Fibroblast of lung (primary cell): ENCODE measurements at regions not wholly inside any gene's neighbourhood (a gene's known extent, or its start where the extent isn't known, plus 50 kb on each side); places are given as distances from the start of the nearest gene placed in this dataset.

Experiments
- DNase-seq, 2 donors: peaks; one replicate each; pipeline versions ENCODE4 v3.0.0 to v3.0.0-alpha.2; 2010; ENCODE audit warnings: low read depth in 2 of 2
- H2AFZ ChIP-seq: 2 replicates; pipeline ENCODE4 v1.5.1; 2012; ENCODE audit warnings: low read length, control low read depth, inconsistent platforms
- H3K27ac ChIP-seq: 2 replicates; pipeline ENCODE4 v1.5.1; 2011; ENCODE audit warnings: low read length, control low read depth; ENCODE audit not compliant: insufficient read depth
- H3K27me3 ChIP-seq: 2 replicates; pipeline ENCODE4 v1.5.1; 2011; ENCODE audit warnings: mild to moderate bottlenecking, low read length; ENCODE audit not compliant: control insufficient read depth, insufficient read depth
- H3K36me3 ChIP-seq: 2 replicates; pipeline ENCODE4 v1.5.1; 2011; ENCODE audit warnings: low read length; ENCODE audit not compliant: control insufficient read depth, insufficient read depth
- H3K4me1 ChIP-seq: 2 replicates; pipeline ENCODE4 v1.5.1; 2011; ENCODE audit warnings: low read length; ENCODE audit not compliant: control insufficient read depth, insufficient read depth; ENCODE audit errors: extremely low read depth
- H3K4me2 ChIP-seq: 2 replicates; pipeline ENCODE4 v1.5.1; 2011; ENCODE audit warnings: low read length, control low read depth; ENCODE audit not compliant: insufficient read depth; ENCODE audit errors: extremely low read depth
- H3K4me3 ChIP-seq, 4 experiments: fragments of 200-600 bp in 1 of 4; sonication (generic) in 1 of 4; replicated peaks in 1 of 4; 2 replicates each; pipeline ENCODE4 v1.5.1; 2011 to 2016; ENCODE audit warnings: low read length in 4 of 4, low read depth in 3 of 4, mild to moderate bottlenecking in 3 of 4, control low read depth in 2 of 4, inconsistent platforms in 1 of 4, mixed read lengths in 1 of 4; ENCODE audit not compliant: insufficient read depth in 1 of 4; ENCODE audit errors: control extremely low read depth in 1 of 4
- H3K79me2 ChIP-seq: 2 replicates; pipeline ENCODE4 v1.5.1; 2012; ENCODE audit warnings: mild to moderate bottlenecking, low read length, inconsistent platforms; ENCODE audit not compliant: control insufficient read depth, insufficient read depth
- H3K9ac ChIP-seq: 2 replicates; pipeline ENCODE4 v1.5.1; 2011; ENCODE audit warnings: mild to moderate bottlenecking, low read length, control low read depth; ENCODE audit not compliant: insufficient read depth
- H3K9me3 ChIP-seq: 2 replicates; pipeline ENCODE4 v1.5.1; 2012; ENCODE audit warnings: low read depth, low read length; ENCODE audit not compliant: control insufficient read depth, insufficient read depth
- H4K20me1 ChIP-seq: 2 replicates; pipeline ENCODE4 v1.5.1; 2011; ENCODE audit warnings: low read length; ENCODE audit not compliant: control insufficient read depth, insufficient read depth; ENCODE audit errors: extremely low read depth
- CTCF ChIP-seq, 2 donors: IDR thresholded peaks in 1 of 2; conservative IDR thresholded peaks in 1 of 2; 1 replicate in 1 of 2; 2 replicates in 1 of 2; pipeline ENCODE4 v1.5.1; 2011 to 2012; ENCODE audit warnings: low read length in 2 of 2, control low read depth in 1 of 2, inconsistent platforms in 1 of 2, low read depth in 1 of 2, mild to moderate bottlenecking in 1 of 2
- EZH2 ChIP-seq: IDR thresholded peaks from 2 replicates; pipeline ENCODE4 v1.5.1; 2012; ENCODE audit warnings: low read length, control low read depth, mild to moderate bottlenecking; ENCODE audit errors: missing control alignments

DNA sequence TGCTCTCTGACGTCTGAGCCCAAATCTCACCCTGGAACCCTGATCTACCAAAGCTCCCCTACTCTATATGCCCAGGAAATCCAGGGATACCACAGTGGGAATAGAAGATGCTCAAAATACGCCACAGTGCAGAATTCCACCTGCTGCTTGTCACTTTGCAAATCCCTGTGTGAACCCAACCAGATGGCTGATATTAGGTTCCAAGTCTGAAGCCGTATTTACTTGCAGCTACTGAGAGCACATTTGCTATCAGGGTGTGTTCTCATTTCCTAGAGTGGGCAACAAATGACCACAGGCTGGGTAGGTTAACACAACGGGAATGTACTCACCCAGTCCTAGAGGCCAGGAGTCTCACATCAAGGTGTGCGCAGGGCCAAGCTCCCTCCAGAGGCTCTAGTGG, 126.8 kb downstream of the MXRA5 start:
- Histone ChIP-seq H3K36me3 (no peaks in the 10 kb centered on the region), H3K27ac (no peak overlapping the region), H3K9ac (no peak overlapping the region), H2AFZ (no peak overlapping the region), H3K4me1 (no peaks in the 10 kb centered on the region), H3K79me2 (no peaks in the 10 kb centered on the region), H3K4me2 (no peak overlapping the region), H3K9me3 (no peaks in the 10 kb centered on the region), H3K4me3 (no peak overlapping the region), H3K27me3 (no peaks in the 10 kb centered on the region), H4K20me1 (no peaks in the 10 kb centered on the region)
- TF ChIP-seq CTCF (conservative IDR thresholded peaks at IDR 0.05 in 1 of 2, IDR thresholded peaks at IDR 0.05 in 1 of 2; ENCODE audit: low read depth in 1 of 2, low read length in 2 of 2) (no peak), EZH2 (no peak)
- no peak for DNase-seq

GRCh38 chrX:3219231-3219630, 127.2 kb downstream of the MXRA5 start:
- H3K9ac ChIP-seq = no peak overlapping the region
- H3K4me3 ChIP-seq = no peak overlapping the region
- H3K27ac ChIP-seq = no peak overlapping the region
- H2AFZ ChIP-seq = no peak overlapping the region
- H3K9me3 ChIP-seq = no peaks in the 10 kb centered on the region
- no peaks in the 10 kb centered on the region for H3K4me1 ChIP-seq
- H3K79me2 ChIP-seq = no peaks in the 10 kb centered on the region
- TF ChIP-seq EZH2 = no peak
- no peak for TF ChIP-seq CTCF (conservative IDR thresholded peaks at IDR 0.05 in 1 of 2, IDR thresholded peaks at IDR 0.05 in 1 of 2; ENCODE audit: low read depth in 1 of 2, low read length in 2 of 2)
- H3K4me2 ChIP-seq = no peak overlapping the region
- DNase-seq = no peak
- H3K36me3 ChIP-seq = no peaks in the 10 kb centered on the region
- H3K27me3 ChIP-seq = no peaks in the 10 kb centered on the region
- no peaks in the 10 kb centered on the region for H4K20me1 ChIP-seq

GRCh38 chrX:3218442-3218841, 128.0 kb downstream of the MXRA5 start:
- Histone ChIP-seq H3K9ac (no peak overlapping the region), H3K36me3 (no peaks in the 10 kb centered on the region), H3K27me3 (no peaks in the 10 kb centered on the region), H3K4me3 (no peak overlapping the region), H3K79me2 (no peaks in the 10 kb centered on the region), H3K9me3 (no peaks in the 10 kb centered on the region), H2AFZ (no peak overlapping the region), H3K4me2 (no peak overlapping the region), H4K20me1 (no peaks in the 10 kb centered on the region), H3K27ac (no peak overlapping the region), H3K4me1 (no peaks in the 10 kb centered on the region)
- no peak for DNase-seq
- TF ChIP-seq EZH2 (no peak), CTCF (conservative IDR thresholded peaks at IDR 0.05 in 1 of 2, IDR thresholded peaks at IDR 0.05 in 1 of 2; ENCODE audit: low read depth in 1 of 2, low read length in 2 of 2) (no peak)
